Neural cell (in vitro differentiated cells): ENCODE measurements at regions not wholly inside any gene's neighbourhood (a gene's known extent, or its start where the extent isn't known, plus 50 kb on each side); places are given as distances from the start of the nearest gene placed in this dataset.

Source experiments
- H2AFZ ChIP-seq: fragments of 200-600, 300-800 bp; sonication (generic), shearing (Covaris generic); 2 replicates; pipeline ENCODE4 v1.6.0; 2014; ENCODE audit warnings: low read depth, mild to moderate bottlenecking, antibody characterized with exemption, low read length, moderate library complexity
- H3F3A ChIP-seq: fragments of 200-600 bp; shearing (Covaris generic); 2 replicates; pipeline ENCODE4 v1.6.1; 2016; ENCODE audit warnings: mild to moderate bottlenecking, moderate library complexity, mixed read lengths, antibody characterized with exemption, low read length; ENCODE audit not compliant: insufficient read depth, poor library complexity, severe bottlenecking
- H3K27ac ChIP-seq: fragments of 200-600, 300-800 bp; sonication (generic), shearing (Covaris generic); 2 replicates; pipeline ENCODE4 v1.5.1; 2014; ENCODE audit warnings: mild to moderate bottlenecking, low read length, moderate library complexity
- H3K27me3 ChIP-seq: fragments of 300-800, 200-600 bp; sonication (generic), shearing (Covaris generic); 2 replicates; pipeline ENCODE4 v1.6.0; 2014; ENCODE audit warnings: mild to moderate bottlenecking, low read depth, low read length, moderate library complexity; ENCODE audit not compliant: insufficient read depth
- H3K36me3 ChIP-seq: fragments of 300-800, 200-600 bp; sonication (generic), shearing (Covaris generic); 2 replicates; pipeline ENCODE4 v1.5.1; 2014; ENCODE audit warnings: mild to moderate bottlenecking, antibody characterized with exemption, low read length, moderate library complexity; ENCODE audit not compliant: insufficient read depth
- H3K4me2 ChIP-seq: fragments of 300-800, 200-600 bp; sonication (generic), shearing (Covaris generic); 2 replicates; pipeline ENCODE4 v1.6.0; 2014; ENCODE audit warnings: mild to moderate bottlenecking, low read length
- H3K4me3 ChIP-seq: fragments of 300-800, 200-600 bp; sonication (generic), shearing (Covaris generic); 2 replicates; pipeline ENCODE4 v1.5.1; 2014; ENCODE audit warnings: mild to moderate bottlenecking, low read length, moderate library complexity
- H3K79me2 ChIP-seq: fragments of 200-600 bp; shearing (Covaris generic); replicated peaks from 2 replicates; pipeline ENCODE4 v1.6.0; 2014; ENCODE audit warnings: mild to moderate bottlenecking, low read length, moderate library complexity; ENCODE audit not compliant: insufficient read depth
- H3K9ac ChIP-seq: fragments of 300-800, 200-600 bp; sonication (generic), shearing (Covaris generic); 2 replicates; pipeline ENCODE4 v1.6.1; 2016; ENCODE audit warnings: mild to moderate bottlenecking, low read length, mixed read lengths
- H3K9me2 ChIP-seq: fragments of 200-600 bp; shearing (Covaris generic); 2 replicates; pipeline ENCODE4 v1.6.1; 2016; ENCODE audit warnings: mild to moderate bottlenecking, low read length, mixed read lengths; ENCODE audit not compliant: insufficient read depth
- H3K9me3 ChIP-seq: fragments of 200-600, 300-800 bp; sonication (generic), shearing (Covaris generic); 2 replicates; pipeline ENCODE4 v1.6.1; 2016; ENCODE audit warnings: mild to moderate bottlenecking, mixed run types, low read length, moderate library complexity, mixed read lengths
- H4K20me1 ChIP-seq: fragments of 200-600 bp; shearing (Covaris generic); 2 replicates; pipeline ENCODE4 v1.6.1; 2016; ENCODE audit warnings: mild to moderate bottlenecking, mixed run types; ENCODE audit not compliant: insufficient read depth
- EP300 ChIP-seq: fragments of 450-650 bp; conservative IDR thresholded peaks from 2 replicates; pipeline ENCODE4 v1.6.1; 2014; ENCODE audit warnings: antibody characterized with exemption, mild to moderate bottlenecking, moderate library complexity; ENCODE audit not compliant: poor library complexity, severe bottlenecking
- EZH2 ChIP-seq: fragments of 200-600, 300-800 bp; shearing (Covaris generic), sonication (generic); IDR thresholded peaks from 2 replicates; pipeline ENCODE4 v1.6.1; 2014; ENCODE audit warnings: antibody characterized with exemption, low read length, borderline replicate concordance, mild to moderate bottlenecking; ENCODE audit not compliant: insufficient read depth, poor library complexity, severe bottlenecking
- MXI1 ChIP-seq: fragments of 450-650 bp; conservative IDR thresholded peaks from 2 replicates; pipeline ENCODE4 v1.6.1; 2014; ENCODE audit warnings: antibody characterized with exemption, mild to moderate bottlenecking; ENCODE audit not compliant: poor library complexity, severe bottlenecking
- POLR2AphosphoS5 ChIP-seq: IDR thresholded peaks from 2 replicates; pipeline ENCODE4 v1.6.1; 2012
- RAD21 ChIP-seq: fragments of 450-650 bp; conservative IDR thresholded peaks from 2 replicates; pipeline ENCODE4 v1.6.1; 2014; ENCODE audit warnings: antibody characterized with exemption, mild to moderate bottlenecking, moderate library complexity
- SMC3 ChIP-seq: fragments of 450-650 bp; conservative IDR thresholded peaks from 2 replicates; pipeline ENCODE4 v1.6.1; 2014; ENCODE audit warnings: antibody characterized with exemption, mild to moderate bottlenecking, moderate library complexity; ENCODE audit not compliant: poor library complexity
- TAF1 ChIP-seq: IDR thresholded peaks from 2 replicates; pipeline ENCODE4 v1.6.1; 2012; ENCODE audit warnings: low read depth
- TF ChIP-seq, protein P1 (sequence below): fragments of 450-650 bp; IDR thresholded peaks from 2 replicates; pipeline ENCODE4 v1.5.1; 2014; ENCODE audit warnings: antibody characterized with exemption, mild to moderate bottlenecking, moderate library complexity; ENCODE audit not compliant: poor library complexity, severe bottlenecking
- TF ChIP-seq, protein P2 (sequence below): IDR thresholded peaks from 2 replicates; pipeline ENCODE4 v1.6.1; 2012; ENCODE audit warnings: borderline replicate concordance

DNA sequence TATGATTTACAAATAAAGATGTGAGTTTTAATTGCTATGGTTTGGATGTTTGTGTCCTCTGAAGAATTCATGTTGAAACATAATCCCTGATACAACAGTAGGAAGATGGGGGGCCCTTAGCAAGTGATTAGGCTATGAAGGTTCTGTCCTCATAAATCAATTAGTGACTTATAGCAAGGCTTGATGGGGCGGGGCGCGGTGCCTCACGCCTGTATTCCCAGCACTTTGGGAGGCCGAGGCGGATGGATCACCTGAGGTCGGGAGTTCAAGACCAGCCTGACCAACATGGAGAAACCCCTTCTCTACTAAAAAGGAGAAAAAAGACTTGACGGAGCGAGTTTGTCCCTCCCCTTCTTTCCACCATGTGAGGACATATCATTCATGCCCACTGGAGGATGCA, 2486.5 kb upstream of the PCDH20 start:
- Histone ChIP-seq H3K4me2 (no peak overlapping the region), H3K4me3 (no peak overlapping the region), H4K20me1 (no peaks in the 10 kb centered on the region), H3K9me2 (no peaks in the 10 kb centered on the region), H3K27me3 (no peaks in the 10 kb centered on the region), H3K36me3 (no peaks in the 10 kb centered on the region), H3K79me2 (no peaks in the 10 kb centered on the region), H3K9me3 (no peaks in the 10 kb centered on the region), H3K9ac (no peak overlapping the region), H2AFZ (no peak overlapping the region), H3K27ac (no peak overlapping the region), H3F3A (no peaks in the 10 kb centered on the region)
- TF ChIP-seq EP300 (no peak), RAD21 (no peak), POLR2AphosphoS5 (no peak)

DNA sequence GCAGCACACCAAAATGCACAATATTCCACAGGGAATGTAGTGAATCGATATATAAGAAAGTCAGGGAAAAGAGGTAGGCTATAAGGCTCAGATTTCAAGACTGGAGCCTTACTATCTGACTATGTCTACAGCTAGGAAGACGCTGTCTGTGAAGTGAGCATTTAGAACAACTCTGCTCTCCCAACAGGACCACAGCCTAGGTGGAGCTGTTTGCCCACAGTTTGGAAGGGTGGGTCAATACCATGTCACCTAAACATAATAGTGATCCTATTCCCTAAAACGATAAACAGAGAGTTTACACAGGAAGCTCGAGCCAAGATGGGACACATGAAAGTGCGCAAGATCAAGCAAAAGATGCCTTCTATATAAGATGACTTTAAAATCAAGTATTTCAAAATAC, 2486.0 kb upstream of the PCDH20 start:
- Histone ChIP-seq H3K27me3 (no peaks in the 10 kb centered on the region), H3K79me2 (no peaks in the 10 kb centered on the region), H2AFZ (no peak overlapping the region), H3K9me2 (no peaks in the 10 kb centered on the region), H3K4me2 (no peak overlapping the region), H4K20me1 (no peaks in the 10 kb centered on the region), H3K36me3 (no peaks in the 10 kb centered on the region), H3K9me3 (no peaks in the 10 kb centered on the region), H3F3A (no peaks in the 10 kb centered on the region), H3K9ac (no peak overlapping the region), H3K4me3 (no peak overlapping the region), H3K27ac (no peak overlapping the region)
- TF ChIP-seq, protein P1, sequence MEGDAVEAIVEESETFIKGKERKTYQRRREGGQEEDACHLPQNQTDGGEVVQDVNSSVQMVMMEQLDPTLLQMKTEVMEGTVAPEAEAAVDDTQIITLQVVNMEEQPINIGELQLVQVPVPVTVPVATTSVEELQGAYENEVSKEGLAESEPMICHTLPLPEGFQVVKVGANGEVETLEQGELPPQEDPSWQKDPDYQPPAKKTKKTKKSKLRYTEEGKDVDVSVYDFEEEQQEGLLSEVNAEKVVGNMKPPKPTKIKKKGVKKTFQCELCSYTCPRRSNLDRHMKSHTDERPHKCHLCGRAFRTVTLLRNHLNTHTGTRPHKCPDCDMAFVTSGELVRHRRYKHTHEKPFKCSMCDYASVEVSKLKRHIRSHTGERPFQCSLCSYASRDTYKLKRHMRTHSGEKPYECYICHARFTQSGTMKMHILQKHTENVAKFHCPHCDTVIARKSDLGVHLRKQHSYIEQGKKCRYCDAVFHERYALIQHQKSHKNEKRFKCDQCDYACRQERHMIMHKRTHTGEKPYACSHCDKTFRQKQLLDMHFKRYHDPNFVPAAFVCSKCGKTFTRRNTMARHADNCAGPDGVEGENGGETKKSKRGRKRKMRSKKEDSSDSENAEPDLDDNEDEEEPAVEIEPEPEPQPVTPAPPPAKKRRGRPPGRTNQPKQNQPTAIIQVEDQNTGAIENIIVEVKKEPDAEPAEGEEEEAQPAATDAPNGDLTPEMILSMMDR = no peak
- TF ChIP-seq EZH2 = no peak

DNA sequence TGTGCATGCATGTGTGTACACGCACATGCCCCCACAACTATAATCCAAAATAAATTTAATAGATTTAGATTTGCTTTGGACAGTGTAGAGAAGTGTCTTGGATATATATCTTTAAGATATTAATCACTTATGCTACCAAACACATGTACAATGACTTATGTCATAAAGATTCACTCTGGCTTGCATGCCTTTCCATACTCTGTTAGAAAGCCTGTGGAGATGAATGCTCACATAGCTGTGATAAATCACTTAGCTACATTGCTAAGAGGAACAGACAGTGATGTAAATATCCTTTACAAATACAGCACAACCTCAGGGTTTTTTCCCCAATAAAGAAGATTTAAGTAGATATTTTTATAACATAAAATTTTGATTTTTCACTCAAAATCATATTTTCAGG, 2484.8 kb upstream of the PCDH20 start:
- Histone ChIP-seq H3K4me2 (no peak overlapping the region), H3K79me2 (no peaks in the 10 kb centered on the region), H3F3A (no peaks in the 10 kb centered on the region), H3K9ac (no peak overlapping the region), H3K27me3 (no peaks in the 10 kb centered on the region), H3K4me3 (no peak overlapping the region), H3K9me2 (no peaks in the 10 kb centered on the region), H3K36me3 (no peaks in the 10 kb centered on the region), H3K27ac (no peak overlapping the region), H2AFZ (no peak overlapping the region), H4K20me1 (no peaks in the 10 kb centered on the region), H3K9me3 (no peaks in the 10 kb centered on the region)
- TF ChIP-seq MXI1 (no peak), POLR2AphosphoS5 (peak; percentile 30)

DNA sequence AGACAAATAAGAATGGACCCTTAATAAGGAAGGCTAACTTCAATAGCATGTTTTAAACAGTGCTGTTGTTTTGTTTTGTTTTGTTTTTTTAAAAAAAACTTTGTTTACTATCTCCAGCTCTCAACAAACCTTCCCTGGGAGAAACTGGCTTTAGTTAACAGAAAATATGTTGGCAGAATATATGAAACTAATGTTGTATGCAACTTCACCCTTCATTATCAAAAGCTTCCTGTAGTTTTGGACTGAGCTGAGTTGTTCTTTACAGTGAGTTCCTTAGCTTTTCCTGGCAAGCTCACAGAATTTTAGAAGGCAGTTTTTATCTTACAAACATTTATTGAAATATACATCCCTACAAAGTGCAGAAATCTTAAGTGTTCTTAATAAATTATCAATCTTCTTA, 2480.7 kb upstream of the PCDH20 start:
- no peak overlapping the region for H2AFZ ChIP-seq
- H3K9ac ChIP-seq = no peak overlapping the region
- no peaks in the 10 kb centered on the region for H3K27me3 ChIP-seq
- no peak overlapping the region for H3K27ac ChIP-seq
- TF ChIP-seq, protein P1 = no peak
- TF ChIP-seq EZH2 (no peak), RAD21 (no peak), EP300 (no peak), POLR2AphosphoS5 (no peak), TAF1 (no peak), MXI1 (no peak), SMC3 (no peak)
- TF ChIP-seq, protein P2, sequence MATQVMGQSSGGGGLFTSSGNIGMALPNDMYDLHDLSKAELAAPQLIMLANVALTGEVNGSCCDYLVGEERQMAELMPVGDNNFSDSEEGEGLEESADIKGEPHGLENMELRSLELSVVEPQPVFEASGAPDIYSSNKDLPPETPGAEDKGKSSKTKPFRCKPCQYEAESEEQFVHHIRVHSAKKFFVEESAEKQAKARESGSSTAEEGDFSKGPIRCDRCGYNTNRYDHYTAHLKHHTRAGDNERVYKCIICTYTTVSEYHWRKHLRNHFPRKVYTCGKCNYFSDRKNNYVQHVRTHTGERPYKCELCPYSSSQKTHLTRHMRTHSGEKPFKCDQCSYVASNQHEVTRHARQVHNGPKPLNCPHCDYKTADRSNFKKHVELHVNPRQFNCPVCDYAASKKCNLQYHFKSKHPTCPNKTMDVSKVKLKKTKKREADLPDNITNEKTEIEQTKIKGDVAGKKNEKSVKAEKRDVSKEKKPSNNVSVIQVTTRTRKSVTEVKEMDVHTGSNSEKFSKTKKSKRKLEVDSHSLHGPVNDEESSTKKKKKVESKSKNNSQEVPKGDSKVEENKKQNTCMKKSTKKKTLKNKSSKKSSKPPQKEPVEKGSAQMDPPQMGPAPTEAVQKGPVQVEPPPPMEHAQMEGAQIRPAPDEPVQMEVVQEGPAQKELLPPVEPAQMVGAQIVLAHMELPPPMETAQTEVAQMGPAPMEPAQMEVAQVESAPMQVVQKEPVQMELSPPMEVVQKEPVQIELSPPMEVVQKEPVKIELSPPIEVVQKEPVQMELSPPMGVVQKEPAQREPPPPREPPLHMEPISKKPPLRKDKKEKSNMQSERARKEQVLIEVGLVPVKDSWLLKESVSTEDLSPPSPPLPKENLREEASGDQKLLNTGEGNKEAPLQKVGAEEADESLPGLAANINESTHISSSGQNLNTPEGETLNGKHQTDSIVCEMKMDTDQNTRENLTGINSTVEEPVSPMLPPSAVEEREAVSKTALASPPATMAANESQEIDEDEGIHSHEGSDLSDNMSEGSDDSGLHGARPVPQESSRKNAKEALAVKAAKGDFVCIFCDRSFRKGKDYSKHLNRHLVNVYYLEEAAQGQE = no peak
- H3K79me2 ChIP-seq = no peaks in the 10 kb centered on the region
- H3K36me3 ChIP-seq = no peaks in the 10 kb centered on the region
- H3K9me3 ChIP-seq = no peaks in the 10 kb centered on the region
- H3K9me2 ChIP-seq = no peaks in the 10 kb centered on the region
- no peaks in the 10 kb centered on the region for H3F3A ChIP-seq
- H3K4me3 ChIP-seq = no peak overlapping the region
- no peak overlapping the region for H3K4me2 ChIP-seq
- H4K20me1 ChIP-seq = no peaks in the 10 kb centered on the region
